GM18858 (cell line): ENCODE measurements at regions not wholly inside any gene's neighbourhood (a gene's known extent, or its start where the extent isn't known, plus 50 kb on each side); places are given as distances from the start of the nearest gene placed in this dataset.
"Not testable (repeated sequence)": the region's sequence is repeated elsewhere in the genome, so short reads cannot be mapped to it uniquely, and the experiment has no call there.

Experiments used
- ATAC-seq: cut with Tn5 transposase; IDR thresholded peaks from one replicate; pipeline ENCODE4 v1.9.1; 2021; ENCODE audit not compliant: unreplicated experiment

DNA sequence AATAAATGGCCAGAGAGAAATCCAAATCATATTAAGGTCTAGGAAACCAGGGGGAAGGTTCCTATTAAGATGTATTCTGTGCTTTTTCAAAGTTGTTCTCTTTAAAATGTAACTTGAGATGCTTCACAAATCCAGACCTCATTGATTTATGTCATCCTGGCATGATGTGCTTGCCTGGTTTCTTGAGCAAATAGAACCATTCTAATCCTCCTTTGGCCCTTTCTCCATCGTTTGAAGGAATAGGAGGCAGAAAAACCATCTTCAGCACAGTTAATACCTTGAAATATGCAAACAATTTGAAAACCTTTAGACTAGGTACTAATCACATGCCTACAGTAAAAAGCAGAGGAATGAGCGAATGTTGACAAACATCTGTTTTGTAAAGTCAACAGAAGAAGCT, 202.2 kb upstream of the CXorf66 start:
- no peak for ATAC-seq

- ATAC-seq, result no peak
These were observed 200.5 kb upstream of the CXorf66 start for GRCh38 chrX:140165849-140166248.

DNA sequence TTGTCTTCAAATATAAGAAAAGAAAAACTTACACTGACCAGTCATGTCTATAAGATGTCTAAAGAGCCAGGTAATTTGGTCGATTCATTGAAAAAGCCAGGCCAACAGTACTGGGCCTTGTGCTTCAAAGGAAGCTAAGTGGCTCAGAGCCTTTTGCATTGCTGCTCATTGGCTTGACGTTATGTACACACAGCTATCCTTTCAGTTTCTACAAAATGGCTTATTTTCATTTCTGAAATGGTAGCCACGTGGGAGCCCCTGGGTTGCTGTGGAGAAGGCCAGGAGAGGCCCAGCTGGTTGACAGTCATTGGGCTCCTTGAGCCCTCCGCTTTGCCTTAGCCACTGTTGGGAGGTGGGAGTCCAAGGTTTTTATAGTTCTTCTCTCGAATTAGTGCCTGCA, 199.1 kb upstream of the CXorf66 start:
- no peak for ATAC-seq

GRCh38 chrX:140163371-140164159, 198.2 kb upstream of the CXorf66 start:
- no peak for ATAC-seq

DNA sequence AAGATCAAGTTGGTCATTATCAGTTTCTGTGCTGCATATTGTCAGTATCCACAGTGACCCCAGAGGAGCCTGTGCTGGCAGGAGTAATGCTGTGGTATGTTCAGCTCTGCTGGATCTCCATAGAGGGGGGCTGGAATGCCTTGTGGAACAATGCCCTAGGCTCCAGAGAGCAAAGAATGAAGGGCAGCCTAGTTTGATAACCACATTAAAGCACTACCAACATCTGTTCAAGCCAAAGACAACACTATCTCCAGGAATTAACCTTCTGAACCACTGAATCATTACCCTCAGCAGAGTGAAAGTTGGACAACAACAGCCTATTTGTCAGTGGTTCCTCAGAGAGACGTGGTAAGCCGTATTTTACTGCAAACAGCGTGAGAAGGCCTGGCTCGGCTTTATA, 192.3 kb upstream of the CXorf66 start:
- no peak for ATAC-seq

- ATAC-seq, result no peak
These were observed 191.8 kb upstream of the CXorf66 start for GRCh38 chrX:140157143-140157542.

DNA sequence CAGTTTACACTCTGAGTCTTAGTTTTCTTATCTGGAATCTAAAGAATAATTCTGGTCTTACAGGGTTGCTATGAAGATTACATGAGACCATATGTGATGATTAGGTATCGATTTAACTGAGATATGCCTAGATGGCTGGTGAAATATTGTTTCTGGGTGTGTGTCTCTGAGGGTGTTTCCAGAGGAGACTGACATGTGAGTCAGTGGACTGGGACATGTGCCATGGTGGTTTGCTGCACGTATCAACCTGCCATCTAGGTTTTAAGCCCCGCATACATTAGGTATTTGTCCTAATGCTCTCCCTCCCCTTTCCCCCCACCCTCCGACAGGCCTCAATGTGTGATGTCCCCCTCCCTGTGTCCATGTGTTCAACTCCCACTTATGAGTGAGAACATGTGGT, 186.0 kb upstream of the CXorf66 start:
- no peak for ATAC-seq

DNA sequence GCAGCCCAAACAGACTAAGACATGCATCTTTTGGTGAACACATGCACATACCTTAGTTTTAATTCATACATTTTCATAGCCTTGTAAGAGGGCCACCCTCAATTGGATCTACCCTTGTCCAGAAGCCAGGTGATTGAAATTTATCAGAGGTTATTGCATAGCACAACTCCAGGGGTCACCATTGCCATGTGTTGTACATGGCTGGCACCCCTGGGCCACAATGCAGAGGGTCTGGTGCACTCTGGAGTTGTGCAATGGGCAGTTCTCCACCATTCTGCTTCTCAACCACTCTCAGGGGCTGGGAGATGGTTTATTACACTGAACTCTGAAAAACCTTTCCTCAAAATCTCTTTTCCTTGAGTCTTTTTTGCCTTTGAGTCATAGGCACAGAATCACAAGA, 184.4 kb upstream of the CXorf66 start:
- ATAC-seq, result no peak

- ATAC-seq, result peak; percentile 67
These were observed 176.2 kb upstream of the CXorf66 start for GRCh38 chrX:140141444-140142029.

DNA sequence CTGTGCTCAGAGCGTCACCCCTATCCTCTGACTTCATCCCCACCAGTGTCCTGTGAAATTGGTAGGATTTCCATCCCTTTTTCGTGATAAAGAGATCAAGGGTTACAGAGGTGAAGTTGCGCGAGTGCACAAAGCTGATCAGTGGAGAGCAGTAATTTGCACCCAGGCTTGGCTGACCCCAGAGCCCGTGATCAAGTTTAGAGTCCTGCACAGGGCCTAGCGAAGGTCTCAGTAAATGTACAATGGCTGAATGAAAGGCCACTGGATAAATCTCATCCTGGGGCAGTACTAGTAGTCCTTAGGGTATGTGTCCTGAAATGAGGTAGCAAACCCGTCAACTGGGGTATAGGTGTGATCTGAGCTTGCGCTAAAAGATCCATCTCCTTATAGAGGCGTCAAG, 173.2 kb upstream of the CXorf66 start:
- ATAC-seq, result not testable (repeated sequence)

DNA sequence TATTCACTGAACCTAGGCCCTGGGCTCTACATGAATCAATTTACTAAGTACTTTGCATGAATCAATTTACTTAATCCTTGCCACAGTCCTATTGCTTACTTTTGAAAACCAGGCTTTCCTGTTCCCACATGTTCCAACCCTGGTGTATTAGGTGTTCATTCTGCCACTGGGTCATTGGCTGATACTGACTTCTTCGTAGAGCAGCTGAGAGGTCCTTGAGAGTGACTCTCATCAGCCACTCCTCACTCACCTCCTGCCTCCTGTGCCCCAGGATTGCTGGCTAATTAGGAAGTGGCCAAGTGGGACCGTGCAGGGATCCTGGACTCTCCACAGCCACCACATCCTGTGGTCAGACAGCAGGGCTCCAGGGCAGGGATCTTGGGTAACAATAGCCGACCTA, 172.7 kb upstream of the CXorf66 start:
- not testable (repeated sequence) for ATAC-seq

DNA sequence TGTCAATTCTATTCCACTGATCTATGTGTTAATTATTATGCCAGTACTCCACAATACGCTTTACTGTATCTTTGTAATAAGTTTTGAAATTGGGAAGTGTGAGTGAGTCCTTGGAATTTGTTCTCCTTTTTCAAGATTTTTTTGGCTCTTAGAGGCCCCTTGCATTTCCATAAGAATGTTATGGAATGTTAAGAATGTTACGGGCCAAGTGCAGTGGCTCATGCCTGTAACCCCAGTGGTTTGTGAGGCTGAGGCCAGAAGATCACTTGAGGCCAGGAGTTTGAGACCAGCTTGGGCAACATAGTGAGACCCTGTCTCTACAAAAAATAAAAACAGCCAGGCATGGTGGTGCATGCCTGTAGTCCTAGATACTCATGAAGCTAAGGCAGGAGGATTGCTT, 167.6 kb upstream of the CXorf66 start:
- no peak for ATAC-seq

DNA sequence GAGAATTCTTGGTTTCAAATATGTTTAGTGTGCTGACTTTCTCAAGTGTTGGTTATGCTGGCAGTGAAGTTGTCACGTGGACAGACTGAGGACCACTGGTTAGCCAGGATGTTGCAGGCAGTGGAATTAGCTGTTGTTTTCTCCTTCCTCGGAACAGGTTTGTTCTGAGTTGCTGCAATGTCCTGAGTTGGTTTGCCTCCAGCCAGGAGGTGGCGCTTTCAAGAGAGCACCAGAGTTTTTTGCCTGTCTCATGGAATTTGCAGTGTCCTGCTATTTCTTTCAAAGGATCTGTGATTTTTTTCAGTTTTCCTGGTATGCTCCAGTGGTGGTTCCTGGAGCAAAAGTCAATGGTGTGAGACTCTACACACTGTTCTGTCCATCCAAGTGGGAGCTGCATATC, 158.1 kb upstream of the CXorf66 start:
- ATAC-seq, result no peak

GRCh38 chrX:140114059-140114458, 148.7 kb upstream of the CXorf66 start:
- not testable (repeated sequence) for ATAC-seq

- ATAC-seq, result no peak
These were observed 144.8 kb upstream of the CXorf66 start for GRCh38 chrX:140110081-140110650.

DNA sequence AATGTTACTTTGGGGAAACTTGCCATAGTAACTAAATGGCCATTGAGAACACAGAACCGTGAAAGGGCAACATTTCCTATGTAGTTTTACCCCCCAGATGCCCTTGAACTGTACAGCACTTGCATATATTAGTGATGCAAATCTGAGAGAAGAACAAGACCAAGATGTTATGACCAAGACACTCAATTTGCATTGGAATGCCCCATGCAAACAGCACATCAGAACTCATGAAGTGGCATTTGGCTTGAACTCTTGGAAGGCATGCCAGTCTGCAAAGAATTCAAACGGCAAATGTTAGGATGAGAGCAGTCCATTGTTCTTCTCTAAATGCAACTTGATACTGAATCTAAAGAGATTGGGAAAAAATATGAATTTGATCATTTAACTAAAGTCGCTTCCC, 139.4 kb upstream of the CXorf66 start:
- ATAC-seq, result no peak

DNA sequence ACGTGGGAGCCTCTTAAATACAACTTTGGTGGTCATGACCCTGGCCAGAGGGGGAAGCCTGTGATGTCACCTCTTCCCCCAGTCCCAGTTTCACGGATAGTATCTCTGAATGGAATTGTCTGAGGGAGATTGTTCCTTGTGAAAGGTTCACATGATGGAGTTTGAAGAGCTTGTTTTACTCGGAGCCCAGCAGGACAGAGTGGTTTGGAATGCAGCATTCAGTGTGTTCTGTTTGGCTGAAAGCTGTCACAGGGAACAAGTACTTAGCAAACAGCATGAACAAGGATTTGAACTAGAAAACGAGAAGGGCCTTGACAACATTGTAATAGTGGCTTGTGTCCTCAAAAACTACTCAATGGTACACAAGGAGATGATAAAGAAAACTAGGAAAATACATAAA, 133.9 kb upstream of the CXorf66 start:
- ATAC-seq, result no peak

DNA sequence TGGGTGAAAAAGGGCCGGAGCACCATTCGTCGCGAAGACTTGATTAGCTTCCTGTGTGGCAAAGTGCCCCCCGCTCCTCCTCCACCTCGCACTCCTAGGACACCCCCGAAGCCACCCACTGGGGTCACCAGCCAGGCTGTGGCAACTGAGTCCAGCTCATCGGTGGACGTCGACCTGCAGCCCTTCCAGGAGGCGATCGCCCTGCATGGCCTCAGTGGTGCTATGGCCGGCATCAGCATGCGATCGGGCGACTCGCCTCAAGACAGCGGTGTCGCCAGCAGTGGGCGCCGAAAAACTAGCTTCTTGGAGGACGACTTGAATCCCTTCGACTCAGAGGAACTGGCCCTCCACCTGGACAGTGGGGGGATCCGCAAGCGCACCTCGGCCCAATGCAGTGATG, 126.8 kb upstream of the CXorf66 start:
- ATAC-seq, result no peak

- ATAC-seq, result no peak
These were observed 126.0 kb upstream of the CXorf66 start for GRCh38 chrX:140091125-140091886.

DNA sequence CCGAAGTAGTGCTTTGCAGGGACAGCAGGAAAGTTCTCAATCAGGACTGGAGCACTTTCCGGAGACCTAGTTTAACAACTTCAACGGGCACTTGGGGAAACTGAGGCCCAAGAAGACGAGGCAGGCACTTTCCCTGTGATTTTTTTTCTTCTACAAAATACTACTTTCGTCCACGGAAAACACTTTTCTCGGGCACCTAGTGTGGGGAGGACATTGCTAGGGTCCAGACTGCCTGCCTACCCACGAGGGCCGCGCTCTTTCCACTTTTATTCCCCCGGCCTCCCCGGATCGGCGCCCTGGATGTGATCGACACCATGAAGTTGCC, 125.4 kb upstream of the CXorf66 start:
- ATAC-seq, result no peak

GRCh38 chrX:140088438-140088837, 123.1 kb upstream of the CXorf66 start:
- ATAC-seq, result no peak

GRCh38 chrX:140087875-140088274, 122.6 kb upstream of the CXorf66 start:
- ATAC-seq, result no peak
